ENCODE measurements at regions not wholly inside any gene's neighbourhood (a gene's known extent, or its start where the extent isn't known, plus 50 kb on each side); places are given as distances from the start of the nearest gene placed in this dataset.
"Not testable (repeated sequence)": the region's sequence is repeated elsewhere in the genome, so short reads cannot be mapped to it uniquely, and the experiment has no call there.

DNA sequence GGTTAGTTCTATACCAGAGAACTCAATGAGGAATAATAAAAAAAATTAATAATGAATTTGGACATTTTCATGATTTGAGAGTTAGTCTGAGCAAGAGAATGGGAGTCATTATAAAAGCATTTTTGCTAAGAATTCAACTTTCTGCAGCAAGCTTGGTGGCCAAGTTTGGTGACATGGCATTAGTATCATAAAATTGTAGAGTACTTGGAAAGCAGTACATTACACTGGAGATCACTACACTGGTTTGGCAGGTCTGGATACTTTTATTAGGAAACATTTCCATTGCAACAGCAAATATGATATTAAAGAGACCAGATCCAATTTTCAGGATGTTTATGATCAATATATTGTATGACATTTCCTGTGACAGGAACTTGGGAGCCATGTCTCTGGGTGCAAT, 249.1 kb upstream of the INTU start:
- no peak for DNase-seq

DNA sequence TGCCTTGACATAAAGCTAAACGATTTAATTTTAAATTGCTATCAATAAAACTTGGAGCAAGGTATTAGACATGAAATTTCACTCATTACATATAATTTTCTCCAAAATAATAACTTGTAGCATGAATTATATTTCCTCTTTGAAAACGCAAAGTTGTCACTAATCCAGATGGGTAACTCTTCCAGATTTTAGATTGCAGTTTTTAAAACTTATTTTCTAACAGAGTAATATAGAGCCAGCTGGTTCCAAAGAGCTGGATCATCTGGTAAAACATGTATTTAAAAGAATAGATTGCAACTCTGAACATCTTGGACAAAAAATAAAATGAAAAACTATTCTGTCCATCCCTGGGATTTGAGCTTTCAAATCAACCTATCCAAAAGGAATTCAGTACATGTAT, 238.2 kb upstream of the INTU start:
- DNase-seq, result no peak

GRCh38 chr4:127400276-127400675, 232.5 kb upstream of the INTU start:
- DNase-seq, result no peak

DNA sequence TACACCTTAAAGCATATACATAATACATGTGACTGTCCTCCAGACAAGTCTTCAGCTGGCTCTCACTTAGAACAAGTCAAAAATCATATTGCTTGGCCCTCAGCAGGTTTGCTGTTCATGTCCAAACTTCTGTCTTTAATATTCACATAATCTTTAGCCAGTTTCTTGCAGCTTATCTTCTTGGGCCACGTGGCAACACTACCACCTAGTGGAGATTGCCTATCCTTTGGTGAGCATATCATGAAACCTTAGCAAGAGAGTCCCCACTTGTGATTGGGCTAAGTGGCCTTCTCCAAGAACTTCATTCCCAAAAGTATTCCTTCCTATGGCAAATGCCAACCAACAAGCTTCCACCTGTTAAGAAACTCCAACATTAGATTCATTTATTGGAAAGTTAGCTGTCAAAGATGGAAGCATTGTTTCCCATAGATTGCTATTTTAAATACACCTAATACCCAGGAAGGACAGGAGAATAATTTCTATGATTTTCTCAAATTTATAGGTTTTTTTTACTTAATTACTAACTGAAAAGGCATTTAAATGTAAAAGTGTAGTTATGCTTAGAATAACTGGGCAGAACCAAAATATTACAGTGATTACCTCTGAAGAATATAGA, 231.9 kb upstream of the INTU start:
- peak; percentile 48 for DNase-seq

GRCh38 chr4:127403471-127404084, 229.2 kb upstream of the INTU start:
- no peak for DNase-seq

DNA sequence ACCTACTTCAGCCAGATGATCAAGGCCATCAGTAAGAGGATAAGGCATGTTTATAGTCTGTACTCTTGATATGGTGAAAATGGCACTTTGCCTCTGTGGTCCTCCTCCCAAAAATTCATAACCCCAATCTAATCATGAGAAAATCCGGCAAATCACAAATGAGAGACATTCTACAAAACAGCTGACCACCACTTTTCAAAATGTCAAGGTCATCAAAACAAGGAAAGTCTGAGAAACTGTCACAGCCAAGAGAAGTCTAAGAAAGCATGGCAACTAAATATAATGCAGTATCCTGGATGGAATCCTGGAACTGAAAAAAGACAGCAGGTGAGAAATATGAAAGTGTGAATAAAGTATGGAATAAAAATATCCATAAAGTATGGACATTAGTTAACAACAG, 226.6 kb upstream of the INTU start:
- DNase-seq, result no peak

- not testable (repeated sequence) for DNase-seq
These were observed 225.2 kb upstream of the INTU start for GRCh38 chr4:127407572-127407971.

- DNase-seq, result no peak
These were observed 222.6 kb upstream of the INTU start for GRCh38 chr4:127410201-127410600.

GRCh38 chr4:127410644-127411043, 222.1 kb upstream of the INTU start:
- DNase-seq, result no peak

GRCh38 chr4:127414951-127415606, 217.7 kb upstream of the INTU start:
- no peak for DNase-seq

- DNase-seq, result no peak
These were observed 216.6 kb upstream of the INTU start for GRCh38 chr4:127416115-127416514.

- DNase-seq, result no peak
These were observed 214.7 kb upstream of the INTU start for GRCh38 chr4:127417885-127418535.

GRCh38 chr4:127419431-127419830, 213.3 kb upstream of the INTU start:
- no peak for DNase-seq

DNA sequence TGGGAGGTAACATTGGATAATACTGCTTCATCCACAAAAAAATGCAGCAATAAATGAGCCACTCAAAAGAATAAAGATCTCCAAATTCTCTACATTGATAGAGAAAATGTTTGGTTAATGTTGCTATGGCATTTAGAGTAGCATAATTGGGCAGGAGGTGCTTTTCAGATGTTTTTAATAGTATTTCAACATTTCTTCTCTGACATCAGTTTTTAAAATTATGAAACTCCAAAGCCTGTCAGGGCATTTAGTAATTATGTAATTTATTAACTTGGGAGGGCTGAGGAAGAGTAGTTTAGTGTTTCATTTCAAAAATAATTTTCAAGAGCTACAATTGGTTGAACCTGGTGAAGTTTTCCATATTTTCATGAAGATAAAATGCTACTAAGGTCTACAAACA, 211.3 kb upstream of the INTU start:
- DNase-seq, result no peak

- no peak for DNase-seq
These were observed 207.4 kb upstream of the INTU start for GRCh38 chr4:127425202-127425845.

- DNase-seq, result no peak
These were observed 206.9 kb upstream of the INTU start for GRCh38 chr4:127425851-127426250.

- DNase-seq, result no peak
These were observed 191.2 kb upstream of the INTU start for GRCh38 chr4:127441571-127441970.

DNA sequence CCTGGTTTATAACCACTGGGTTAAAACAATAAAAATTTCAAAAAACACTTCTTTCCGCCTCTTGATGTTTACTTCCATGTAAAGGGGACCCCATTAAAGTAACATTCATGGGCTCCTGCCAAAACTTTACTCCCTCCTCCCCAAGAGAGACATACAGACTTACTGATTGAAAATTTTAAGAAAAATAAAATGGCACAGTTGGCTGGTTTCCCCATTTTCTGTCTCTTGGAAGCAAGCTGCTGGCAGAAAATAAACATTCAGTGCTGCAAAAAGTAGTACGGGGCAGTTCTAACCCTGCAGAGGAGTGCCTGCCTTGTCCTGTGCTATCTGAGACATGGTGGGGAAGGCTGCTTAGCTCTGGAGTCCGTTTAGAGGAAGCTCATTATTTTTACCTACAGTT, 187.3 kb upstream of the INTU start:
- DNase-seq, result no peak

DNA sequence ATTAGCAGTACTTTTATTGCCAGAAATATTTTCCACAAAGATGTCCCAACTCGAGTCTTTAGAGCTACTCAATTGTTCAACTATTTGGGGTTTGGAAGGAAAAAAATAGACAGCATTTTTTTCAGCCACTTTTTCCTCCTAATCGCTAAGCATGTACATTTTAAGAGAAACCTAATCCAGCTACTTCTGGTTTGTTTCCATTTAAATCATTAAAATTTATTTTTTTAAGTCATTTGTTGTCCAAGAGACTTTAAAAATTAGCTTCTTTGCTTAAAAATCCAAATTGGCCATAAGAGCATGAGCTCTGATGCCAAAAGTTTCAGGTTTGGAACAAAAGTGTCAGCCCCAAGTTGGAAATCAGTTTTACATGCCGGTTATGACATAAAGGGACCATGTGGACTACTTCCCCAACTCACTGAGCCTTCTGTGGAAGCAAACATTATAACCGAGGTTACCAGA, 186.3 kb upstream of the INTU start:
- no peak for DNase-seq

- no peak for DNase-seq
These were observed 183.8 kb upstream of the INTU start for GRCh38 chr4:127448986-127449385.

GRCh38 chr4:127449449-127449848, 183.3 kb upstream of the INTU start:
- no peak for DNase-seq

DNA sequence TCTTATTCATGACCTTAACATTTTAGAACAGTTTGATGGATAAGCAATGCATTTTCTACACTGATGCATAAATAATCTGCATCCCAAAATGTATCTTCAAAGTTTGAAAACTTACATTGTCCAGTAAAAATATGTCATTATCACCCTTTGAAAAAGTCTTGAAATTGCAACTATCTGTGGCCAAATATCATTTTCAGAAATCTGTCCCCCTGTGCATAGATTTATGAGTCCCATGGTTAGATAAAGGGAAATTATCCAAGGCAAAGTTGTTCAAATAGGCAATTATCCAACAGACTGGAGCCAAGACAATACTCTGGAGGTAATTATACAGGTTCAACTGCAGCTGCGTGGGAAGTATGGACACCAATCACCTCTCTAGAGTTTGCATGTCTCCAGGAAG, 182.5 kb upstream of the INTU start:
- DNase-seq, result no peak

GRCh38 chr4:127463883-127464282, 168.9 kb upstream of the INTU start:
- no peak for DNase-seq

GRCh38 chr4:127469542-127469941, 163.2 kb upstream of the INTU start:
- DNase-seq, result no peak
